Mucosa of gallbladder (tissue), 1 donor: ENCODE measurements at regions not wholly inside any gene's neighbourhood (a gene's known extent, or its start where the extent isn't known, plus 50 kb on each side); places are given as distances from the start of the nearest gene placed in this dataset.

Experiments
- DNase-seq: peaks from one replicate; pipeline ENCODE4 v3.0.0-alpha.2; 2020; ENCODE audit warnings: low spot score
- donor health status: DM: no; HTN: no; CAD: no.

- DNase-seq, result no peak
Measured at GRCh38 chr10:78542141-78542489, 508.5 kb downstream of the RPS24 start.

GRCh38 chr10:78542521-78542920 is 508.9 kb downstream of the RPS24 start:
- DNase-seq, result no peak

GRCh38 chr10:78543031-78543748 is 509.5 kb downstream of the RPS24 start:
- no peak for DNase-seq

GRCh38 chr10:78543749-78544362 is 510.2 kb downstream of the RPS24 start:
- DNase-seq, result peak; percentile 53

GRCh38 chr10:78544423-78545090 is 510.9 kb downstream of the RPS24 start:
- no peak for DNase-seq

GRCh38 chr10:78545756-78546155 is 512.1 kb downstream of the RPS24 start:
- DNase-seq, result no peak

- no peak for DNase-seq
Measured at GRCh38 chr10:78547397-78547796, 513.7 kb downstream of the RPS24 start.

GRCh38 chr10:78547905-78548304 is 514.2 kb downstream of the RPS24 start:
- no peak for DNase-seq

GRCh38 chr10:78548369-78548768 is 514.7 kb downstream of the RPS24 start:
- DNase-seq, result no peak

- no peak for DNase-seq
Measured at GRCh38 chr10:78549140-78549935, 515.7 kb downstream of the RPS24 start.

GRCh38 chr10:78550090-78550489 is 516.4 kb downstream of the RPS24 start:
- no peak for DNase-seq

GRCh38 chr10:78550716-78551115 is 517.1 kb downstream of the RPS24 start:
- DNase-seq, result no peak

GRCh38 chr10:78551184-78552005 is 517.4 kb upstream of the ZMIZ1 start:
- no peak for DNase-seq

GRCh38 chr10:78552261-78552811 is 516.4 kb upstream of the ZMIZ1 start:
- peak; percentile 68 for DNase-seq

- DNase-seq, result no peak
Measured at GRCh38 chr10:78553792-78554191, 515.0 kb upstream of the ZMIZ1 start.

- DNase-seq, result no peak
Measured at GRCh38 chr10:78555128-78555527, 513.6 kb upstream of the ZMIZ1 start.

- DNase-seq, result no peak
Measured at GRCh38 chr10:78556705-78557432, 511.9 kb upstream of the ZMIZ1 start.

- DNase-seq, result no peak
Measured at GRCh38 chr10:78557433-78557925, 511.3 kb upstream of the ZMIZ1 start.

- no peak for DNase-seq
Measured at GRCh38 chr10:78559661-78560340, 509.0 kb upstream of the ZMIZ1 start.

GRCh38 chr10:78560341-78560688 is 508.5 kb upstream of the ZMIZ1 start:
- no peak for DNase-seq
